ENCODE measurements at regions not wholly inside any gene's neighbourhood (a gene's known extent, or its start where the extent isn't known, plus 50 kb on each side); places are given as distances from the start of the nearest gene placed in this dataset.

DNA sequence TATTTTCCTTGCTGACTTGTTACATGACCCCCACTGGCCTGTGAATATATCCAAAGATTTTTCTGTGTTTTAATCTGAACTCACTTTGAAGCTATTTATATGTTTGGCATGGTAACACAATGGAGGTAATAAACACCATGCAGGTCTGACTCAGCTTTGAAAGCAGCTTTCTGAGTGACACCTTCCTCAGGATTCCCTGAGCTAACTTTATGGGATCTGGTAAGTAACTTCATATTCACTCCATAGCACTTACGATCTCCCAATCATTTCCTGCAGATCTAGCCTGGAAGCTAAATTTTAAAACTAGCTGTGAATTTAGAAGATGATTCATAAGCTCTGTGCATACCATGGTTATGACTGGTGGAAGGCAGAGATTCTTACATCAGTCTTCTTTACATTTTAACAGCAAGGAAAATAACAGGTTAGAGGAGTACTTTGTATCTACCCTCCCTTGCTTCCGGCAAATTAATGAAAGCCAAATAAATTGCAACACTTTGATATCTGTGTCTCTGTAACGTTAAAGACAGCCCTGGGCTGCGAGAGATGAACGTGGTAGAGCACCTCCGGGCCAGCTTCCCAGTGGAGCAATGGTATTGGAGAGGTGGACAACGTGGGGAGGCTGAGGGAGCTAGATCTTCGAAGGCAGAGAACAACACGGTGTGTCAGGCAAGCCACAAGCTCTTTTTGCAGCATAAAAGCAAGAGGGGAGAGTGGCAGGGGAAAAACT lies 170.2 kb upstream of the KLF14 start:
- TF ChIP-seq POLR2AphosphoS5 (IDR thresholded peaks at IDR 0.05) (no peak), POLR2A (IDR thresholded peaks at IDR 0.05; ENCODE audit: low read depth) (no peak)
- TF ChIP-seq, protein P1, sequence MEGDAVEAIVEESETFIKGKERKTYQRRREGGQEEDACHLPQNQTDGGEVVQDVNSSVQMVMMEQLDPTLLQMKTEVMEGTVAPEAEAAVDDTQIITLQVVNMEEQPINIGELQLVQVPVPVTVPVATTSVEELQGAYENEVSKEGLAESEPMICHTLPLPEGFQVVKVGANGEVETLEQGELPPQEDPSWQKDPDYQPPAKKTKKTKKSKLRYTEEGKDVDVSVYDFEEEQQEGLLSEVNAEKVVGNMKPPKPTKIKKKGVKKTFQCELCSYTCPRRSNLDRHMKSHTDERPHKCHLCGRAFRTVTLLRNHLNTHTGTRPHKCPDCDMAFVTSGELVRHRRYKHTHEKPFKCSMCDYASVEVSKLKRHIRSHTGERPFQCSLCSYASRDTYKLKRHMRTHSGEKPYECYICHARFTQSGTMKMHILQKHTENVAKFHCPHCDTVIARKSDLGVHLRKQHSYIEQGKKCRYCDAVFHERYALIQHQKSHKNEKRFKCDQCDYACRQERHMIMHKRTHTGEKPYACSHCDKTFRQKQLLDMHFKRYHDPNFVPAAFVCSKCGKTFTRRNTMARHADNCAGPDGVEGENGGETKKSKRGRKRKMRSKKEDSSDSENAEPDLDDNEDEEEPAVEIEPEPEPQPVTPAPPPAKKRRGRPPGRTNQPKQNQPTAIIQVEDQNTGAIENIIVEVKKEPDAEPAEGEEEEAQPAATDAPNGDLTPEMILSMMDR (IDR thresholded peaks at IDR 0.05), result no peak

Measured in esophagus muscularis mucosa (tissue), 3 donors.